IMR-90 (cell line): ENCODE measurements at regions not wholly inside any gene's neighbourhood (a gene's known extent, or its start where the extent isn't known, plus 50 kb on each side); places are given as distances from the start of the nearest gene placed in this dataset.

Experiments used
- CTCF ChIP-seq: conservative IDR thresholded peaks from 2 replicates; pipeline ENCODE4 v1.5.1; 2012; ENCODE audit warnings: mild to moderate bottlenecking, low read depth, low read length, improper control_type of control experiment
- MAZ ChIP-seq: IDR thresholded peaks from 2 replicates; pipeline ENCODE4 v1.6.1; 2012; ENCODE audit warnings: low read depth, mild to moderate bottlenecking, low read length, improper control_type of control experiment, moderate library complexity, borderline replicate concordance
- POLR2A ChIP-seq: IDR thresholded peaks from 2 replicates; pipeline ENCODE4 v1.6.1; 2012; ENCODE audit warnings: mild to moderate bottlenecking, low read depth, low read length

DNA sequence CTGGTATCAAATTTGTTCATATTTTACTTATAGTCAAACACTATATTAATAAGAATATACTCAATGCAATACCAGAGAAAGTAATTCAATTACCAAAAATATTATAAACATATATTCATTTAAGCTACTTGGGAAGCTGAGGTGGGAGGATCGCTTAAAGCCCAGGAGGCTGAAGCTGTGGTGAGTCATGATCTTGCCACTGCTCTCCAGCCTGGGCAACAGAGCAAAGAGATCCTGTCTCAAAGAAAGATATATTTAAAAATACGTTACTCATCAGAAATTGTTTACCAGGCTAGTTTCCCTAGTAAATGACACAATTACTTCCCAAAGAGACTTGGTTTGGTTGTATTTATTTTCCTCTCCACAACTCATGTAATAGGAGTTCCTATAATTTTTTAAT is 433.6 kb downstream of the GASK1B start:
- no peak for TF ChIP-seq CTCF
- no peak for TF ChIP-seq POLR2A
- no peak for TF ChIP-seq MAZ
